Breast epithelium (tissue), 4 donors: ENCODE measurements at regions not wholly inside any gene's neighbourhood (a gene's known extent, or its start where the extent isn't known, plus 50 kb on each side); places are given as distances from the start of the nearest gene placed in this dataset.

Experiments used
- DNase-seq, 2 donors: peaks; one replicate each; pipeline ENCODE4 v3.0.0-alpha.2; 2019; ENCODE audit warnings: low spot score in 2 of 2
- H3K27ac ChIP-seq, 2 donors: fragments of 200-600 bp; sonication (generic) in 1 of 2; one replicate each; pipeline ENCODE4 v1.5.1; 2016 to 2019; ENCODE audit warnings: mild to moderate bottlenecking in 1 of 2
- H3K27me3 ChIP-seq, 2 donors: fragments of 200-600 bp; sonication (generic) in 1 of 2; one replicate each; pipeline versions ENCODE4 v1.5.1 to v1.6.0; 2017 to 2019; ENCODE audit warnings: control low read depth in 1 of 2, mild to moderate bottlenecking in 1 of 2
- H3K36me3 ChIP-seq: fragments of 200-600 bp; one replicate; pipeline ENCODE4 v1.5.1; 2019
- H3K4me1 ChIP-seq, 2 donors: fragments of 200-600 bp; sonication (generic); one replicate each; pipeline ENCODE4 v1.5.1; 2016 to 2019; ENCODE audit warnings: control low read depth in 1 of 2
- H3K4me3 ChIP-seq, 3 donors: fragments of 200-600 bp; sonication (generic); 1 replicate in 2 of 3; 2 replicates in 1 of 3; pipeline ENCODE4 v1.5.1; 2016 to 2019; ENCODE audit warnings: mild to moderate bottlenecking in 3 of 3, moderate library complexity in 2 of 3
- H3K9me3 ChIP-seq, 2 donors: fragments of 200-600 bp; sonication (generic) in 1 of 2; one replicate each; pipeline ENCODE4 v1.5.1; 2016 to 2019; ENCODE audit warnings: control low read depth in 1 of 2
- CTCF ChIP-seq, 3 donors: fragments of 450-650 bp; IDR thresholded peaks; one replicate each; pipeline ENCODE4 v1.5.1; 2016 to 2017; ENCODE audit warnings: antibody characterized with exemption in 3 of 3, mild to moderate bottlenecking in 3 of 3, moderate library complexity in 3 of 3
- POLR2A ChIP-seq: fragments of 450-650 bp; IDR thresholded peaks from one replicate; pipeline ENCODE4 v1.6.1; 2016; ENCODE audit warnings: antibody characterized with exemption, mild to moderate bottlenecking, moderate library complexity
- POLR2AphosphoS5 ChIP-seq, 3 donors: sonication (generic); formaldehyde crosslinking; IDR thresholded peaks; one replicate each; pipeline ENCODE4 v1.6.1; 2017; ENCODE audit warnings: antibody characterized with exemption in 3 of 3
- intact Hi-C: fragments of 100-400 bp; cut with DNase I; formaldehyde crosslinking; loops from one replicate; pipeline ENCODE4 v1.15.1; 2023; ENCODE audit warnings: low total_unique reads

GRCh38 chr2:156891609-156892008, 365.9 kb upstream of the GALNT5 start:
- no peak for TF ChIP-seq POLR2AphosphoS5 (IDR thresholded peaks at IDR 0.05)
- TF ChIP-seq CTCF (IDR thresholded peaks at IDR 0.05): no peak
- TF ChIP-seq POLR2A: no peak
- DNase-seq: no peak
- Histone ChIP-seq H3K27ac (no peak overlapping the region), H3K36me3 (no peaks in the 10 kb centered on the region), H3K27me3 (no peaks in the 10 kb centered on the region), H3K4me3 (no peak overlapping the region), H3K4me1 (no peaks in the 10 kb centered on the region), H3K9me3 (no peaks in the 10 kb centered on the region)
- intact Hi-C loops: no loop called here

GRCh38 chr2:156892467-156893281, 364.8 kb upstream of the GALNT5 start:
- TF ChIP-seq POLR2AphosphoS5 (IDR thresholded peaks at IDR 0.05) (no peak), POLR2A (no peak), CTCF (IDR thresholded peaks at IDR 0.05) (peak in 2 of 3 donors; percentile 51 to 57)
- Histone ChIP-seq H3K36me3 (no peaks in the 10 kb centered on the region), H3K4me1 (no peaks in the 10 kb centered on the region), H3K27ac (peak overlapping the region in 1 of 2 donors; percentile 29), H3K9me3 (no peaks in the 10 kb centered on the region), H3K27me3 (no peaks in the 10 kb centered on the region), H3K4me3 (peak overlapping the region in 2 of 3 donors; percentile 41 to 61)
- DNase-seq: no peak
- intact Hi-C loops: no loop called here

GRCh38 chr2:156896294-156896693, 361.2 kb upstream of the GALNT5 start:
- H3K36me3 ChIP-seq: no peaks in the 10 kb centered on the region
- no peaks in the 10 kb centered on the region for H3K9me3 ChIP-seq
- H3K4me1 ChIP-seq: no peaks in the 10 kb centered on the region
- TF ChIP-seq POLR2A (no peak), CTCF (IDR thresholded peaks at IDR 0.05) (no peak)
- DNase-seq: no peak
- H3K27me3 ChIP-seq: no peaks in the 10 kb centered on the region
- intact Hi-C loops: loop anchor here (5.0 kb wide), 1 partner anchor 1034 kb away; no protein-coding TSS in a partner anchor
- no peak overlapping the region for H3K4me3 ChIP-seq
- H3K27ac ChIP-seq: no peak overlapping the region

DNA sequence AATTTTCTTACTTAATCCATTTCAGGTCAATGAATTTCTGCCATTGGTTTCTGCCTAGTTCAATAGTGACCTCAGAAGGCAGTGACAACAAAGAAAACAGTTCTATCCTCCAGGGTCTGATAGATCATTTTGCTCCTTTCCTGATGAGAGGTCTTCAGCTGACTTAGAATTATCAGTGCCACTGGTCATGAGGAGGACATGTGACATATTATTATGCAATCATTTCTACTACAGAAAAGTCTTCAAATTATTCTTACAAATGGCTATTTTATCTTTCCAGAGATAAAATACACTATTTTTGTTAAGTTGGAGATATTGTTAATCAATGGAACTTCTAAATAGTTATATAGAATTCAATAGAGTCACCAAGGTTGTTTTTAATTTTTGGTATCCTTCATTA, 360.0 kb upstream of the GALNT5 start:
- no peak overlapping the region for H3K4me3 ChIP-seq
- no peaks in the 10 kb centered on the region for H3K9me3 ChIP-seq
- H3K36me3 ChIP-seq: no peaks in the 10 kb centered on the region
- no peak overlapping the region for H3K27ac ChIP-seq
- TF ChIP-seq POLR2A: no peak
- no peak for TF ChIP-seq CTCF (IDR thresholded peaks at IDR 0.05)
- TF ChIP-seq POLR2AphosphoS5 (IDR thresholded peaks at IDR 0.05): no peak
- no peaks in the 10 kb centered on the region for H3K27me3 ChIP-seq
- intact Hi-C loops: loop anchor here (5.0 kb wide), 1 partner anchor 1035 kb away; no protein-coding TSS in a partner anchor
- no peak for DNase-seq
- no peaks in the 10 kb centered on the region for H3K4me1 ChIP-seq

GRCh38 chr2:156901373-156902031, 356.0 kb upstream of the GALNT5 start:
- Histone ChIP-seq H3K36me3 (no peaks in the 10 kb centered on the region), H3K4me1 (no peaks in the 10 kb centered on the region), H3K27ac (no peak overlapping the region), H3K27me3 (no peaks in the 10 kb centered on the region), H3K9me3 (no peaks in the 10 kb centered on the region), H3K4me3 (no peak overlapping the region)
- intact Hi-C loops: no loop called here
- TF ChIP-seq POLR2AphosphoS5 (IDR thresholded peaks at IDR 0.05): no peak
- TF ChIP-seq CTCF (IDR thresholded peaks at IDR 0.05): no peak
- TF ChIP-seq POLR2A: no peak
- no peak for DNase-seq
